Testis (tissue), 2 donors: ENCODE measurements at regions not wholly inside any gene's neighbourhood (a gene's known extent, or its start where the extent isn't known, plus 50 kb on each side); places are given as distances from the start of the nearest gene placed in this dataset.

Experiments
- POLR2A ChIP-seq: fragments of 450-650 bp; IDR thresholded peaks from one replicate; pipeline ENCODE4 v1.6.1; 2017; ENCODE audit warnings: antibody characterized with exemption, mild to moderate bottlenecking, moderate library complexity
- TF ChIP-seq, protein P1 (sequence below), 3 experiments: fragments of 450-650 bp in 2 of 3; fragments of 200-600 bp in 1 of 3; sonication (generic) in 1 of 3; IDR thresholded peaks; one replicate each; pipeline ENCODE4 v1.5.1; 2016 to 2019; ENCODE audit warnings: antibody characterized with exemption in 3 of 3, mild to moderate bottlenecking in 2 of 3, moderate library complexity in 1 of 3

DNA sequence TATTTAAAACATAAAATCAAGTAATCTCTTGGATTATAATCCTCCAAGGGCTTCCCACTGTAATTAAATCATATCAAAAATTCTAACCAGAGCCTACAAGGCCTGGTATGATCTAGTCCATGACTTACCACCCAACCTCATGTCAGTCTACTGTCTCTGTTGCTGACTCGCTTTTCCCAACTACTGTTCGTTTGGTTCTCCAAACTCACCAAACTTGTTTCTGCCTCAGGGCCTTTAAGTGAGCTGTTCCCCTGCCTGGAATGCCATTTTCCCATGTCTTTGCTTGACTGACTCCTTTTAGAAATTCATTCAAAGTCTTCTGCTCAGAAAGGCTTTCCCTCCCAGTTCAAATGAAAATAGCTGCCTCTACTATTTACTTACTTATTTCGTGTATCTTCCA is 95.9 kb downstream of the ZC3H11B start:
- TF ChIP-seq, protein P1, sequence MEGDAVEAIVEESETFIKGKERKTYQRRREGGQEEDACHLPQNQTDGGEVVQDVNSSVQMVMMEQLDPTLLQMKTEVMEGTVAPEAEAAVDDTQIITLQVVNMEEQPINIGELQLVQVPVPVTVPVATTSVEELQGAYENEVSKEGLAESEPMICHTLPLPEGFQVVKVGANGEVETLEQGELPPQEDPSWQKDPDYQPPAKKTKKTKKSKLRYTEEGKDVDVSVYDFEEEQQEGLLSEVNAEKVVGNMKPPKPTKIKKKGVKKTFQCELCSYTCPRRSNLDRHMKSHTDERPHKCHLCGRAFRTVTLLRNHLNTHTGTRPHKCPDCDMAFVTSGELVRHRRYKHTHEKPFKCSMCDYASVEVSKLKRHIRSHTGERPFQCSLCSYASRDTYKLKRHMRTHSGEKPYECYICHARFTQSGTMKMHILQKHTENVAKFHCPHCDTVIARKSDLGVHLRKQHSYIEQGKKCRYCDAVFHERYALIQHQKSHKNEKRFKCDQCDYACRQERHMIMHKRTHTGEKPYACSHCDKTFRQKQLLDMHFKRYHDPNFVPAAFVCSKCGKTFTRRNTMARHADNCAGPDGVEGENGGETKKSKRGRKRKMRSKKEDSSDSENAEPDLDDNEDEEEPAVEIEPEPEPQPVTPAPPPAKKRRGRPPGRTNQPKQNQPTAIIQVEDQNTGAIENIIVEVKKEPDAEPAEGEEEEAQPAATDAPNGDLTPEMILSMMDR (IDR thresholded peaks at IDR 0.05), result no peak
- TF ChIP-seq POLR2A, result no peak
